Stimulated activated CD8-positive, alpha-beta memory T cell treated with anti-CD3 and anti-CD28 coated beads, Interleukin-7, amount 100 ng/mL, for 4 hours (primary cell): ENCODE measurements at regions not wholly inside any gene's neighbourhood (a gene's known extent, or its start where the extent isn't known, plus 50 kb on each side); places are given as distances from the start of the nearest gene placed in this dataset.
"Not testable (repeated sequence)": the region's sequence is repeated elsewhere in the genome, so short reads cannot be mapped to it uniquely, and the experiment has no call there.

Source experiments
- DNase-seq, 2 donors: peaks; one replicate each; pipeline ENCODE4 v3.0.0-alpha.2; 2020; ENCODE audit warnings: low read depth in 2 of 2

DNA sequence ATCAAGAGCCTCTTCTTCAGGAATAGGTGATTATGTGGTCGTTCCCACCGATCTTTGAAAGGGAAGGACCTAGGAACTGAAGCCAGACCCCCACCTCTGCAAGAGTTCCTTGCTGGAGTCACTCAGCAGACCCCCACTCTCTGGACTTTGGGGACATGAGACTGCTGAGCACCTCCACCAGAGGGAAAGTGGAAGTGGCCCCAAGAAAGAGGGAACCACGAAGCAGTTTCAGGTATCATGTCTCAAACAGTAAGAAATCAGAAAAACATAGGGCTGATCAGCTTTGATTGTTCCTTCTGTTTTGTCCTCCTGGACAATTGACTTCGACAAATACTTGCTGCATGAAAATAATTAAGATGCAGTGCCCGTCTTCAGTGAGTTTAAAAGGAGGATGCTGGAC, 84.2 kb upstream of the ADORA2B start:
- not testable (repeated sequence) for DNase-seq

DNA sequence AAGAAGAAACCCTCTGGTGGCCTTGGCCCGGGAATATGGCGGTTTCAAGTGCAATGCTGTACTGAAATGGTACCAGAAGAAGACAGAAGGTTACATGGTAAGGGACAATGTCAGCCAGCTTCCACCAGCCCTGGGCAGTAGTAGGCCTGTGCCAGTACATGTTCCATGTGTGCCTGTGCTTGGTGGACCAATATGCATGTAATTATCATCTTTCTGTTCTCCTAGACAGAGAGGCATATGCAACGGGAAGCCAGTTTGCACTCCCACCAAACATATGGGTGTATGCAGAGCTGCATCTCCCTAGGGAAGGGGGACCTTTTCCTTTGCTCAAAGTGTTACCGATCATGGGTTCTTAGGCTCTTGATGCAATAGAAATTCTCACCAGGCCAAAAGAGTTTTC, 80.9 kb upstream of the ADORA2B start:
- DNase-seq: not testable (repeated sequence)

DNA sequence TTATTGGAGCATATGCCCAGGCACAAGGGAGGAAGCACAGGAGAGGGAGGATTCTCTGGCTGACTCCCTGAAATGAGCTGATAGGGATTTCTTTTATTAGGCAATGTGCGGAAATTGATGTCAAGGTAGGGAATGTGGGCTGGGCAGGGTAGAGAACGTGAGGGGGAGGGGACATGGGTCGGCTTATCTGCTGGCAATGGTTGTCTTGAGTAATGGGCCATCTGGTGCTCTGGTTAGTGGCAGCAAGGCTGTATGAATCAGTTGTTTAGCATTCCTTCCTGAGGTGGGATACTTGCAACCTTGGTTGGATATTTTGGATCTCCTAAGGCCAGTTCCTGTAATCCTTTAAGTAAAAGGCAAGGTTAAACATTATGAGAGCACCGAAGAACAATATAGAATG, 80.5 kb upstream of the ADORA2B start:
- DNase-seq: not testable (repeated sequence)

DNA sequence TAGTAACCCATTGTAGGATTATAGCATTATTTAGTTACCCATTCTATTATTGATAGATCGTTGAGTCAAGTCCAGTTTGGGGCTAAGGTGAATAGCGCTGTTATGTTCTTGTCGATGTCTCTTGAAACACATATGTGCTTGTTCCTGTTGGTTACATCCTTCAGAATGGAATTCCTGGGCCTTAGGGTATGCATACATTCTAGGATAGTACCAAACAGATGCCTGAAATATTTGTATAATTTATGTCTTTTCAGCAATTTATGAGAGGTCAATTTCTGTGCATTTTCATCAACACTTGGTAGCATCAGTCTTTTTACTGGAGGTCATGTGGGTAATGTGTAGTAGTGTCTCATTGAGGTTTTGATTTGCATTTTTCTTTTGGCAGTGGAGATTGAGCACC, 78.9 kb upstream of the ADORA2B start:
- DNase-seq: not testable (repeated sequence)

DNA sequence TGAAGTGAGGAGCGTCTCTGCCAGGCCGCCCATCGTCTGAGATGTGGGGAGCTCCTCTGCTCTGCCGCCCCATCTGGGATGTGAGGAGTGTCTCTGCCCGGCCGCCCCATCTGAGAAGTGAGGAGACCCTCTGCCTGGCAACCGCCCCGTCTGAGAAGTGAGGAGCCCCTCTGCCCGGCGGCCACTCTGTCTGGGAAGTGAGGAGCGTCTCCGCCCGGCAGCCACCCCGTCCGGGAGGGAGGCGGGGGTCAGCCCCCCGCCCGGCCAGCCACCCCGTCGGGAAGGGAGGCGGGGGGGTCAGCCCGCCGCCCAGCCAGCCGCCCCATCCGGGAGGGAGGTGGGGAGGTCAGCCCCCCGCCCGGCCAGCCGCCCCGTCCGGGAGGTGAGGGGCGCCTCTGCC, 77.6 kb upstream of the ADORA2B start:
- DNase-seq: not testable (repeated sequence)

DNA sequence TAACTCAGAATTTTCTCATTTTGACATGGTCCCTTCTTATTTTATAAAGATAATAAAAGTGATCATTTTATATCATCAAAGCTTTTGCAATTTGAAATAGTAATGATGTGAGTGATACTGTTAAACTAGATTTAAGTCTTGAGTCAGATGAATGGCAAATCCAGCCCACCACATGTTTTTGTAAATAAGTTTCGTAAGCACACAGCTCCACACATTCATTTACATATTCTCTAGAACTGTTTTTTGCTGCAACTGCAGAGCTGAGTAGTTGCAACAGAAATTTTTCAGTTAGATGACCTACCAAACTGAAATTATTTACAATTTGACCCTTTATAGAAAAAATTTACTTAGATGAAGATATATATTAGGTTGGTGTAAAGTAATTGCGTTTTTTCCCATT, 75.1 kb upstream of the ADORA2B start:
- DNase-seq: not testable (repeated sequence)

DNA sequence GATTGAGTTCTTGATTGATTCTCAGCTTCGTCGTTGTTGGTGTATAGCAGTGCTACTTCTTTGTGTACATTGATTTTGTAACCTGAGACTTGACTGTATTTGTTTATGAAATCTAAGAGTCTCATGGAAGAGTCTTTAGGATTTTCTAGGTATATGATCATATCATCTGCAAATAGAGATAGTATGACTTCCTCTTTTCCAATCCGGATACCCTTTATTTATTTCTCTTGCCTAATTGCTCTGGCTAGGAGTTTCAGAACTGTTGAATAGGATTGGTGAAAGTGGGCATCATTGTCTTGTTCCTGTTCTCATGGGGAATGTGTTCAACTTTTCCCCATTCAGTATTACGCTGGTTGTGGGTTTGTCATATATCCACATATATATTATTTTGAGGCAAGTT, 72.3 kb upstream of the ADORA2B start:
- DNase-seq: not testable (repeated sequence)

DNA sequence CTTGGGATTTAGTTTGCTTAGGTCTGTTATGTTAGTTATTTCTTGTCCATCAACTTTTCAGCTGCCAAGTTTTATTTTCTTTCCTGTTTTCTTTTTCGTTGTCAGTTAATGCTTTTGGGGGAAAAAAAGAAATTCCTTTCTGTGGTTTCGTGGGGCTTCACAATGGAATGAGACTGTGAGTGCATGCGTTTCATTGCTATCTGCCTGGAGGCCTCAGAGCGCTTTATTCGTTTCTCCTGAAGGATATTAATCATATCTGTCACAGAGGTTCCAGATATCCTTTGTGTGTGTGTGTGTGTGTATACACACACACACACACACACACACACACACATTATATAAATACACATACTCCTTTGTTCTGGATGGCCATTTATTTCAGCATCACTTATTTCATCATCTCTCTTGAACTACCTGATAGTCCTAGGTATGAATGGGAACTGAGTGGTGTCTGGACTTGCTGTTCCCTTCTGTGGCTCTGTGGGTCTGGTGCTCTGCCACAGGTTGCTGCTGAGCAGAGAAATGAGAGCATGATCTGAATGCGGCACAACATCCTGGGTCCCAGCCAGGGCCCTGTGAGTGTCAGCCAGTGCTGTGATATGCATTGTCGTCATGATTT, 66.9 kb upstream of the ADORA2B start:
- DNase-seq: not testable (repeated sequence)

DNA sequence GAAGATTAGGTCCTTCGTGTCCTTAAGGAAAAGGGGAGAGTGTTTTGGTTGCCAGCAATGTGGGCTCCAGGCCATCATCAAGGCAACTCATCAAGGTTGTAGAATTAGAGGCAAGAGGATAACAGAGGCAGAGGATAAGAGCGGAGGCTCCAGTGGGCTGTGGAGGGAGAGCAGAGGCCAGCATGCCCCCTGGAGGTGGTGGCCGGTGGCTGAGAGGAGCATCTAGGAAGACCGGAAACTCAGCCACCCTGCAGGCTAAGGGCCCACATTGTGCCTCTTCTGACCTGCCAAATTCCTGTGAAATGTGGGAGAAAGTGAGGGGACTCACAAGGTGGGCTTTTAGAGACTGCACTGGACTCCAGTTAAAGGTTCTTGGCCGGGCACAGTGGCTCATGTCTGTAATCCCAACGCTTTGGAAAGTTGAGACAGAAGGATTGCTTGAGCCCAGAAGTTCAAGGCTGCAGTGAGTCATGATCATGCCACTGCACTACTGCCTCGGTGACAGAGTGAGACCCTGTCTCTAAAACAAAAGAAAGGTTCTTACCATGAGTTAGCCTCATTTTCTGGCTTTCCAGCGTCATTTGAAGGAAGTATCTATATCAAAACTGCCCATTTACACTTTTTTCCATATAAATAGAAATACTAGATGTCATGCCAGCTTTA, 62.7 kb upstream of the ADORA2B start:
- no peak for DNase-seq

DNA sequence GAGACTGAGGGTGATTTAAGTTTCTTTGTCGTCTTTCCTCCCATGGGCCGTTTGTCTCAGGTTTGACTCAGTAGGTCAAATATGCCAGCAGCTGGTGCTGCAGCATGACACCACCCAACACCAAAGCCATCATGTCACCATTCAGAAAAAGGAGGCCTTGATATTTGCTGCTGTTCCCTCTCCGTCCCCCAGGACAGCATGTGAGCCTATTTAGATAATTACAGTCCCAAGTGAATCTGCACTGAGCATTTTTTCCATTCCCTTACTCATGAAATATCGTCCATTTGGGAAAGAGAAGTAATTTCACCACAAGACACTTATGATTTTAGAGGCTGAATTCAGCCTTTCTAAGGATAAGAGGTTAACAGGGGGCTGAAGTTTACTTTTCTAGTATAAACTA, 62.2 kb upstream of the ADORA2B start:
- DNase-seq: no peak

DNA sequence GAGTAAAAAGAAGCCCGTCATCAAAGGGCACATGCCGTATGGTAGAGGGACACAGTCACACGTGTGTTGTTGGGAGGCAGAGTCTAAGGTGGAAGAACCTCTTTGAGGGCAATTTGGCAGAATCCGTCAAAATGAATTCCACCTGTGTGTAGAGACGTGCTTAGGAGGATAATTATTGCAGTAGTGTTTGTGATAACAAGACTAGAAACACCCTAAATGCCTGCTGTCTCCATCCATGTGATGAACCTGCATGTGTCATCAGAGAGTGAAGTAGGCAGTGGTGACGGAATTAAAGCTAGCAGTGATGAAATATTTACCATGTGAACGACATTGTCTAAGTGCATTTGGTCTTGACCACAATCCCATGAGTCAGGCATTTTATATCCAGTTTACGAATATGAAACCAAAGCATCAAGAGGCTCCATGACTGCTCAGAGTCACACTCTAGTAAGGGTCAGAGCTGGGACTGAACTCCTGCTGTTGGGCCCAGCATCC, 61.3 kb upstream of the ADORA2B start:
- no peak for DNase-seq

DNA sequence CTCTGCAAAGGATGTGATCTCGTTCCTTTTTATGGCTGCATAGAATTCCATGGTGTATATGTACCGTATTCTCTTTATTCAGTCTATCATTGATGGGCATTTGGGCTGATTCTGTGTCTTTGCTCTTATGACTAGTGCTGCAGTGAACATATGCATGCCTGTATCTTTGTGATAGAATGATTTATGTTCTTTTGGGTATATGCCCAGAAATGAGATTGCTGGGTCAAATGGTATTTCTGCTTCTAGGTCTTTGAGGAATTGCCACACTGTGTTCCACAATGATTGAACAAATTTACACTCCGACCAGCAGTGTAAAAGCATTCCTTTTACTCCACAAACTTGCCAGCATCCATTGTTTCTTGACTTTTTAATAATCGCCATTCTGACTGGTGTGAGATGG, 60.2 kb upstream of the ADORA2B start:
- DNase-seq: no peak

DNA sequence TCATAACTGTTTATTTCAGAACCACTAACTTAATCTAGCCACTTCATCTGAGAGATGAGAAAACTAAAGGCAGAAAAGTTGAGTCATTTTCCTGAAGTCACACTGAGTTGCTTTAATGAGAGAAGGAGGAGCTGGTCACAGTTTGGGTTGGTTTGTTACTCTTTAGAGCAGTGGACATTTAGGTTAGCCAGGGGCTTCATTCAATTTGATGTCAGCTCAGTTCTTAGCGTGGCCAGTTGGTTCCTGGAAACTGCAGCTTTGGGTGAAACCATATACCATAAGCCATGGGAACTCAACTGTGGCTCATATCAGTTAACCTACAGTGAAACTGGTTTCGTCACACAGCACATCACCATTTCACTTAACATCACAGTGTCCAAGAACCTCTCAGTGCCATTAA, 59.2 kb upstream of the ADORA2B start:
- no peak for DNase-seq

DNA sequence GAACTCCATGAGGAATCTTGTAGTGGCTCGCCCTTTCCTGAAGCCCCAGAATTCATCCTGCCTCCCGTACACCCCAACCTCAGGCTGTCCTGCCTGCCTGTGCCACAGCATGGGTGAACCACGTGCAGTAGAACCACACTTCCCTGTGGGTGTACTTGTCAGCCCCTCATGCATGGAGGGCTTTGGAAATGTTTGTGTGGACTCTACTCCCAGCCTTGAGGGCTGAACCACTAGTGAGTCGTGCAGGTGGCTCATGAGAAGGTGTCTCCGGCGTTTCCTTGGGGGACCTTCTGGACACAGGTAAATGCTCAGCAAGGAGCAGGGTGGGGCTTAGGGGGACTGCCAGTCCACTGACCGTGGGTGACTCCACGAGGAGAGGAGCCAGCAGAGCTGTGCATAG, 58.7 kb upstream of the ADORA2B start:
- no peak for DNase-seq

DNA sequence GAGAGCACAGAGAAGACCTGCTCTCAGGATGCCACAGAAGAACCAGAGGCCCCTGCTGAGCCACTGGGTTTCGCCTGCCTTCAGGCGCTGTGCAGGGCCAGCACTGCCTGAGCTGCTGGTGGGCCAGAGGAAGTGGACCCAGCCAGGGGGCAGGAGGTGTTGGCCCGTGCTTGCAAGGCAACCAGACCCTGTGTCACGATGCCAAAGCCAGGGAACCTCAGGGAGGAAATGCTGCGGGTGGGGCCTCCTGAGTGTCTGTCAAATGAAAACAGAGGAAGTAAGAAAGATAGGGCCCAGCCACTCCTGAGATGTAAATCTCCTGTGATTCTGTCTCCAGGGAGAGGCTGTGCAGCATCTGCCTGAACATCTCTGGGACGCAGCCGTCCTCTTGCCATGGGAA, 58.1 kb upstream of the ADORA2B start:
- DNase-seq: no peak

DNA sequence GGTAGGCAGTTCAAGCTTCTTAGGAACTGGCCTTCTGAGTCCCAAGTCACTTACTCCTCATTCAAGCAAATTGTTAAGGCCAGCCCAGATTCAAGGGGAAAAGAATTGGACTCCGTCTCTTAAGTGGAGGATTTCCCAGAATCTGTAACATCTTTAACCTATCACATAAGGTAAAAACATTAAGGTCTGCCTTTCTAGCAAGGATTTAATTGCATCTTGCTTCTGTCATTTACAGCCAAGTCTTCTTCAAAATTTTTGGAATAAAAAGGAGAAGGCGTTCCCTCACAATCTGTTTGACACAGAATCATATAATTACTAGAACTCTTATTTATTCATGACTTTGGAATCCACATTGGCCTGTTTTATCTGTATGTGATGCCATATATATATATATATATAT, 56.5 kb upstream of the ADORA2B start:
- DNase-seq: no peak

DNA sequence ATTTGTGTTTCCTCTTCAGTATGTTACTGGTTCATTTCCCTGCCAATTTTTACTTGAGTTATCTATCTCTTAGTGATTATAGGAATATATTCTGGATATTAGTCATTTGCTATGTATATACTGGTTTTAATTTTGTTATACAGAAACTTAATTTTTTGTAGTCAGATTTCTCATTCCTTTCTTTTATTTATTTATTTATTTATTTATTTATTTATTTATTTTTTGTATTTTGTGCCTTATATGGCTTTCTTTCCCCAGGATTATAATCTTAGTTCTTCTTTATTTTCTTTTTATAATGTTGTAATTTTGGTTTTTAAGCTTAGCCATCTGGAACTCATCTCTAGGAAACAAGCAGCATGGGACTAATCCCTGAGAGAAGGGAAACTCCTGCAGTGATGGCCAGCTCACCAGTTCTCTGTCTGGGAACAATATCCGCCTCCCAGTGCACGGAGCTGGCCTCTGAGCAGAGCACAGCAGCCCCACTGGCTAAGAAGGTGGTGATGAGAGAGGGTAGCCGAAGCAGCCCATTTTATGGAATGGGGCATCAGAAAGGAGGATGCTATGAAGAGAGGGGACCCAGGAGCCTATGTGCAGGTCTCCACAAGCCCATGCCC, 54.5 kb upstream of the ADORA2B start:
- no peak for DNase-seq

DNA sequence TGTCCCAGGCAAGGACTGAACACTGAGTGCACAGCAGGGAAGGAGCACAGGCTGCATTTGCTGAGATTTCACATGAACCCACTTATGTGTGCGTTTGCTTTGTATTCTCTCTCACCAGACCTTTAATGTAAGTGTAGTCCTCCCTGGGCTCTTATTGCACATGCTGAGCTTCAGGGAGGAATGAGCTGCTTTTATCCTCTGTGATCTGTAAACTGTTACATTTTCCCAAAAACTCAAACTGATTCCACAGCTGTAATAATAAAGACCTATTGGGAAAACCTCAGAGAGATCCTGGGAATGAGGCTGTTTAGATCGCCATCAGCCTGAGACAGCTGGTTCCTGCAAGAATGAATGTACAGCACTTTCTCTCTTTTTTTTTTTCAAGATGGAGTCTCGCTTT, 53.6 kb upstream of the ADORA2B start:
- no peak for DNase-seq

DNA sequence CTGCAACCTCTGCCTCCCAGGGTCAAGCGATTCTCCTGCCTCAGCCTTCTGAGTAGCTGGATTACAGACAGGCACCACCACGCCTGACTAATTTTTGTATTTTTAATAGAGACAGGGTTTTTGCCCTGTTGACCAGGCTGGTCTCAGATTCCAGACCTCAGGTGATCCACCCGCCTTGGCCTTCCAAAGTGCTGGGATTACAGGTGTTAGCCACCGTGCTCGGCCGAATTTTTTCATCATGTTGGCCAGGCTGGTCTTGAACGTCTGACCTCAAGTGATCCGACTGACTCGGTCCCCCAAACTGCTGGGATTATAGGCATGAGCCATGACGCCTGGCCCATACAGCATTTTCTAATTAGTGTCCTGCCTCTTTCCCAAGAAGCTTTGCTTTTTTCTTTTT, 52.7 kb upstream of the ADORA2B start:
- DNase-seq: no peak

DNA sequence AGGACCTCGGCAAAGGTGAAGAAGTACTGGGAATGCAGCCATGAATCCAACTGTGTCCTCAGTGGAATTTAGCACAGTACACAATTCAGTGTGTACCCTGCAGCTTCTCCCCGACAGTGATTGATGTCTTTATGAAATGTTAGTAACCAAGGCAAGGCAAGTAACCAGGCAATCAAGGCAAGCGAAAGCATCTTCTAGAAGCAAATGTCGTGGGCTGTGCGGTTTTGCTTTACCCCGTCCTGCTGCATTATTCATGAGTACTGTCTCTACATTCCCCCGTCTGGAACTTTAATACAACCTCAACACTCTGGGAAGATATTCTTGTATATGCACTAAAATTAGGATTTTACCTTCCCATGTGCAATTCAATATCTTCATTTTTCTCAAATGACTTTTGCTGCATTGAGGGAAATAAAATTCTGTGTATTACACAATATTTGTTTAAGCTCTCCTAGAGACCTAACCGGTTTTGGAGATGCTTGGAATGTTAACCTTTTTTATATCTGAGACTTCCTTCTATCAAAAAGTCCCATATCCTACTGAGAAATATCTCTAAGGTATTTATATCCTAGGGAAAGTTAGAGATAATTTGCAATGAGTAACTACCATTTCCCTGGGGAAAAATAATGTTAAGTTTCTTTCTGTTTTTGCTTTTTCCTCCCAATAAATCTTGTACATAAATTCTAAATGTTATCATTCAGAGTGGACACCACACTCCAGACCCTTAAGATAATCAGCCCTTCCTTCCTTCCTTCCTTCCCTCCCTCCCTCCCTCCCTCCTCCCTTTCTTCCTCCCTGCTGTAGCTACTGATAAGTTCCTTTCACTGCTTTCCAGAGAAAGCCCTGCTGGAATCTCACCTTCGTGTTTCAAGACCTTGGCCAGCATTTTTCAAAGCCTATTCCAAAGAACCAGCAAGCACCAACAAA, 51.9 kb upstream of the ADORA2B start:
- DNase-seq: no peak

DNA sequence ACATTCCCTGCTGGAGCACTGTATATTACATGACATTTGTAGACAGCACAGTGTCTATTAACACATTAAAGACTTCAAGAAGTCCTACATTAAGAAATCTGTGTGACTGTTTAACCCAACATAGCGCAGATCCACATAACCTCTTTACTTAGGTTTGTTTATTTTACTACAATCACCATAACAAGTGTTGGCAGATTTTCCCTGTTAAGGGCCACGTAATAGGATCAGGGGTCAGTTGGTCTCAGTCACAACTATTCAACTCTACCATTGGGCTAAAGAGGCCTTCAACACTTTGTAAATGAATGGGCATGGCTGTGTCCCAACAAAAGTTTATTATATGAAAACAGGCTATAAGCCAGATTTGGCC, 51.3 kb upstream of the ADORA2B start:
- DNase-seq: no peak

DNA sequence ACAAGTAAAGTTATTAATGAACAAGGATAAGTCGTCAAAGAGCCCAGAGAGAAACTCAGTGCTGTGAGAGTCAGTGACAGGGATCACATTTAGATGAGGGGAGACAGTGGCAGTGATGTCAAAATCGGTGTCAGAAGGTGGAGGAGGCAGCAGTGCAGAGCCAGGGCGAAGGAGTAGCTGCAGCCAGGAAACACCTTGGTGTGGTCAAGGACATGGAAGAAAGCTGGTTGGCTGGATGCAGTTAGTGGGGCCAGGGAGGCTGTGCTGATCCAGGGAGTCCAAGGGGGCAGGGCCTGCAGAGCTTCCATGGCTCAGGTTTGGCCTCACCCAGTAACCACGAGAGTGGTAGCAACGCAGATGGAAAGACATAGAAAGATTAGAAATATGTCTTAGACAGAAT, 50.7 kb upstream of the ADORA2B start:
- no peak for DNase-seq
